Testis (tissue), 2 donors: ENCODE measurements at regions not wholly inside any gene's neighbourhood (a gene's known extent, or its start where the extent isn't known, plus 50 kb on each side); places are given as distances from the start of the nearest gene placed in this dataset.

Experiments used
- CTCF ChIP-seq, 3 experiments: fragments of 450-650 bp in 2 of 3; fragments of 200-600 bp in 1 of 3; sonication (generic) in 1 of 3; IDR thresholded peaks; one replicate each; pipeline ENCODE4 v1.5.1; 2016 to 2019; ENCODE audit warnings: antibody characterized with exemption in 3 of 3, mild to moderate bottlenecking in 2 of 3, moderate library complexity in 1 of 3
- POLR2A ChIP-seq: fragments of 450-650 bp; IDR thresholded peaks from one replicate; pipeline ENCODE4 v1.6.1; 2017; ENCODE audit warnings: antibody characterized with exemption, mild to moderate bottlenecking, moderate library complexity

GRCh38 chr14:49381778-49382177 lies 204.4 kb downstream of the RPS29 start:
- no peak for TF ChIP-seq POLR2A
- TF ChIP-seq CTCF (IDR thresholded peaks at IDR 0.05) = no peak
